NCI-H2081 (cell line): ENCODE measurements at regions not wholly inside any gene's neighbourhood (a gene's known extent, or its start where the extent isn't known, plus 50 kb on each side); places are given as distances from the start of the nearest gene placed in this dataset.
"Not testable (repeated sequence)": the region's sequence is repeated elsewhere in the genome, so short reads cannot be mapped to it uniquely, and the experiment has no call there.

ENCODE experiments used
- DNase-seq, 2 experiments: peaks; one replicate each; lab custom pipeline; 2025; lab: John Stamatoyannopoulos, UW

GRCh38 chr13:39893808-39894207 is 238.3 kb downstream of the COG6 start:
- no peak for DNase-seq

- no peak for DNase-seq
Observed at GRCh38 chr13:39894586-39894985, 239.1 kb downstream of the COG6 start.

- DNase-seq, result no peak
Observed at GRCh38 chr13:39895254-39895653, 239.8 kb downstream of the COG6 start.

- no peak for DNase-seq
Observed at GRCh38 chr13:39897636-39898035, 242.2 kb downstream of the COG6 start.

GRCh38 chr13:39900106-39900750 is 244.8 kb downstream of the COG6 start:
- DNase-seq, result no peak

GRCh38 chr13:39904959-39905358 is 249.5 kb downstream of the COG6 start:
- DNase-seq, result no peak

GRCh38 chr13:39909634-39910033 is 254.2 kb downstream of the COG6 start:
- DNase-seq, result no peak

- no peak for DNase-seq
Observed at GRCh38 chr13:39910041-39910440, 254.6 kb downstream of the COG6 start.

- DNase-seq, result no peak
Observed at GRCh38 chr13:39910833-39911232, 255.4 kb downstream of the COG6 start.

- no peak for DNase-seq
Observed at GRCh38 chr13:39913339-39913738, 257.9 kb downstream of the COG6 start.

GRCh38 chr13:39913928-39914327 is 258.5 kb downstream of the COG6 start:
- DNase-seq, result no peak

GRCh38 chr13:39915418-39915817 is 260.0 kb downstream of the COG6 start:
- DNase-seq, result no peak

GRCh38 chr13:39916330-39916729 is 260.9 kb downstream of the COG6 start:
- no peak for DNase-seq

- DNase-seq, result no peak
Observed at GRCh38 chr13:39918620-39919236, 263.3 kb downstream of the COG6 start.

- DNase-seq, result no peak
Observed at GRCh38 chr13:39920613-39921012, 265.2 kb downstream of the COG6 start.

- DNase-seq, result no peak
Observed at GRCh38 chr13:39926345-39926744, 270.9 kb downstream of the COG6 start.

- no peak for DNase-seq
Observed at GRCh38 chr13:39928261-39928660, 272.8 kb downstream of the COG6 start.

GRCh38 chr13:39929583-39929982 is 274.1 kb downstream of the COG6 start:
- DNase-seq, result no peak

- DNase-seq, result no peak
Observed at GRCh38 chr13:39930060-39930459, 274.6 kb downstream of the COG6 start.

GRCh38 chr13:39930544-39931444 is 275.3 kb downstream of the COG6 start:
- no peak for DNase-seq

GRCh38 chr13:39931505-39931904 is 276.0 kb downstream of the COG6 start:
- DNase-seq, result no peak

- DNase-seq, result not testable (repeated sequence)
Observed at GRCh38 chr13:39932514-39932913, 277.1 kb downstream of the COG6 start.

GRCh38 chr13:39935155-39935554 is 279.7 kb downstream of the COG6 start:
- DNase-seq, result no peak
